Fibroblast of skin of scalp (primary cell): ENCODE measurements at regions not wholly inside any gene's neighbourhood (a gene's known extent, or its start where the extent isn't known, plus 50 kb on each side); places are given as distances from the start of the nearest gene placed in this dataset.

Experiments used
- DNase-seq: peaks from one replicate; pipeline ENCODE4 v3.0.0-alpha.2; 2013

- DNase-seq, result no peak
Observed at GRCh38 chr4:111435986-111436744, 709.1 kb upstream of the FAM241A start.

GRCh38 chr4:111441687-111442086 lies 703.6 kb upstream of the FAM241A start:
- no peak for DNase-seq

- DNase-seq, result peak; percentile 30
Observed at GRCh38 chr4:111444836-111445235, 700.4 kb upstream of the FAM241A start.

GRCh38 chr4:111449657-111450056 lies 695.6 kb upstream of the FAM241A start:
- DNase-seq, result peak; percentile 44

- no peak for DNase-seq
Observed at GRCh38 chr4:111450867-111451266, 694.4 kb upstream of the FAM241A start.

- peak; percentile 31 for DNase-seq
Observed at GRCh38 chr4:111453216-111453615, 692.0 kb upstream of the FAM241A start.

GRCh38 chr4:111454961-111455360 lies 690.3 kb upstream of the FAM241A start:
- no peak for DNase-seq

GRCh38 chr4:111464251-111465045 lies 680.8 kb upstream of the FAM241A start:
- DNase-seq, result no peak

GRCh38 chr4:111466811-111467604 lies 678.2 kb upstream of the FAM241A start:
- peak; percentile 75 for DNase-seq

- DNase-seq, result peak; percentile 62
Observed at GRCh38 chr4:111475001-111475400, 670.3 kb upstream of the FAM241A start.

GRCh38 chr4:111475666-111476065 lies 669.6 kb upstream of the FAM241A start:
- peak; percentile 30 for DNase-seq

- no peak for DNase-seq
Observed at GRCh38 chr4:111480510-111480909, 664.7 kb upstream of the FAM241A start.

GRCh38 chr4:111483375-111484169 lies 661.7 kb upstream of the FAM241A start:
- no peak for DNase-seq

GRCh38 chr4:111492496-111492895 lies 652.8 kb upstream of the FAM241A start:
- no peak for DNase-seq

GRCh38 chr4:111494471-111494870 lies 650.8 kb upstream of the FAM241A start:
- DNase-seq, result peak; percentile 81

GRCh38 chr4:111494971-111495370 lies 650.3 kb upstream of the FAM241A start:
- DNase-seq, result peak; percentile 77

- no peak for DNase-seq
Observed at GRCh38 chr4:111499291-111499690, 646.0 kb upstream of the FAM241A start.

GRCh38 chr4:111499706-111500105 lies 645.5 kb upstream of the FAM241A start:
- DNase-seq, result no peak

- no peak for DNase-seq
Observed at GRCh38 chr4:111500858-111501257, 644.4 kb upstream of the FAM241A start.

GRCh38 chr4:111501946-111502345 lies 643.3 kb upstream of the FAM241A start:
- no peak for DNase-seq

- peak; percentile 69 for DNase-seq
Observed at GRCh38 chr4:111502626-111503025, 642.6 kb upstream of the FAM241A start.

GRCh38 chr4:111506706-111507105 lies 638.5 kb upstream of the FAM241A start:
- peak; percentile 82 for DNase-seq
